ENCODE measurements at regions not wholly inside any gene's neighbourhood (a gene's known extent, or its start where the extent isn't known, plus 50 kb on each side); places are given as distances from the start of the nearest gene placed in this dataset.
"Not testable (repeated sequence)": the region's sequence is repeated elsewhere in the genome, so short reads cannot be mapped to it uniquely, and the experiment has no call there.

DNA sequence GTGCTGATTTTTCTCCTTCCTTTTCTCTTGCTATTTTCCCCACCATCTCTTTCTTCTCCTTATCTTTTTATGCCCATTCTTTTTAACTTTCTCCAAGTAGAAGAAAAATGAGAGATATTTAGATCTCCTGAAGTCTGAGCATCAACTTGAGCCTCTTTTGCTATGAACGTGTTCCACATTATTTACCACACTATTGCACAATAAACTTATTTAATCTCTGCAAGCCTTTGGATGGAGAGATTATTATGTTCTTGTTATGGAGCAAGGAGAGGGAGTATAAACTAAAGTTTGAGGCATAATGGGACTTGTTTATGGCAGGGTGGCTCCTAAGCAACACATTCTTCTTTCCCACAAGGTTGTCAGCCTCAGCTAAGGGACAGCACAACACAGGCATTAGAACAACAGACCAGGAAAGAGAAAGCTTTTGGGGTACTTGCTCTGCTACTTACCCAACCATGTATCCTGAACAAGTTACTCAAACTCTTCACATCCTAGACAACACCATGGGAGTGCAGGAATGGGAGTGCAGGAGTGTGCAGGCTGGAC, 365.5 kb upstream of the BOD1L1 start:
- TF ChIP-seq, protein P1, sequence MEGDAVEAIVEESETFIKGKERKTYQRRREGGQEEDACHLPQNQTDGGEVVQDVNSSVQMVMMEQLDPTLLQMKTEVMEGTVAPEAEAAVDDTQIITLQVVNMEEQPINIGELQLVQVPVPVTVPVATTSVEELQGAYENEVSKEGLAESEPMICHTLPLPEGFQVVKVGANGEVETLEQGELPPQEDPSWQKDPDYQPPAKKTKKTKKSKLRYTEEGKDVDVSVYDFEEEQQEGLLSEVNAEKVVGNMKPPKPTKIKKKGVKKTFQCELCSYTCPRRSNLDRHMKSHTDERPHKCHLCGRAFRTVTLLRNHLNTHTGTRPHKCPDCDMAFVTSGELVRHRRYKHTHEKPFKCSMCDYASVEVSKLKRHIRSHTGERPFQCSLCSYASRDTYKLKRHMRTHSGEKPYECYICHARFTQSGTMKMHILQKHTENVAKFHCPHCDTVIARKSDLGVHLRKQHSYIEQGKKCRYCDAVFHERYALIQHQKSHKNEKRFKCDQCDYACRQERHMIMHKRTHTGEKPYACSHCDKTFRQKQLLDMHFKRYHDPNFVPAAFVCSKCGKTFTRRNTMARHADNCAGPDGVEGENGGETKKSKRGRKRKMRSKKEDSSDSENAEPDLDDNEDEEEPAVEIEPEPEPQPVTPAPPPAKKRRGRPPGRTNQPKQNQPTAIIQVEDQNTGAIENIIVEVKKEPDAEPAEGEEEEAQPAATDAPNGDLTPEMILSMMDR (IDR thresholded peaks at IDR 0.05; ENCODE audit: partially characterized antibody, unreplicated experiment): no peak
- H3K36me3 Mint-ChIP-seq (ENCODE audit: unreplicated experiment): no peaks in the 10 kb centered on the region
- no peak overlapping the region for H3K4me3 Mint-ChIP-seq (ENCODE audit: unreplicated experiment)
- no peaks in the 10 kb centered on the region for H3K27me3 Mint-ChIP-seq (ENCODE audit: unreplicated experiment)
- no peak overlapping the region for H3K27ac Mint-ChIP-seq (ENCODE audit: unreplicated experiment)
- peaks cover 13% of the 10 kb centered on the region for H3K4me1 Mint-ChIP-seq (ENCODE audit: low read depth, unreplicated experiment)
- no peak for DNase-seq
- no peaks in the 10 kb centered on the region for H3K9me3 Mint-ChIP-seq (ENCODE audit: unreplicated experiment)

DNA sequence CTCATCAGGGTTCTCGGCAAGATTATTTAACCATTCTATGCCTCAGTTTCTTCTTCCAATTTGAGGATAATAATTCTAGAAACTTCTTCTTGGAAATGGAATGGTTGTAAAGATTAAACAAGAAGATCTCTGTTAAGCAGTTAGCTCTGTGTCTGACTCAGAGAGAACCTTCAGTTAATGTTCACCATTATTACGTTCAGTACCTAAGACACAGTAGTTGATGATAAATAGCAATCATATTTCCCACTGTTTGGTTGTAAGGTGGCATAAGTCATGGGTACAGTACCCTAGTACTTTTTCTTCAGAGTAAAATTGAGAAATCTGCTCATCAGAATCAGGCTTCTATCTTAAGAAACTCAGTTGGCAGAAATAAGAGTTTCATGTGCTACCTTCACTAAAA, 366.5 kb upstream of the BOD1L1 start:
- Mint-ChIP-seq H3K27me3 (ENCODE audit: unreplicated experiment) (no peaks in the 10 kb centered on the region), H3K9me3 (ENCODE audit: unreplicated experiment) (no peaks in the 10 kb centered on the region), H3K27ac (ENCODE audit: unreplicated experiment) (no peak overlapping the region), H3K36me3 (ENCODE audit: unreplicated experiment) (no peaks in the 10 kb centered on the region), H3K4me3 (ENCODE audit: unreplicated experiment) (no peak overlapping the region), H3K4me1 (ENCODE audit: low read depth, unreplicated experiment) (peaks cover 11% of the 10 kb centered on the region)
- no peak for DNase-seq
- TF ChIP-seq, protein P1 (IDR thresholded peaks at IDR 0.05; ENCODE audit: partially characterized antibody, unreplicated experiment): no peak

DNA sequence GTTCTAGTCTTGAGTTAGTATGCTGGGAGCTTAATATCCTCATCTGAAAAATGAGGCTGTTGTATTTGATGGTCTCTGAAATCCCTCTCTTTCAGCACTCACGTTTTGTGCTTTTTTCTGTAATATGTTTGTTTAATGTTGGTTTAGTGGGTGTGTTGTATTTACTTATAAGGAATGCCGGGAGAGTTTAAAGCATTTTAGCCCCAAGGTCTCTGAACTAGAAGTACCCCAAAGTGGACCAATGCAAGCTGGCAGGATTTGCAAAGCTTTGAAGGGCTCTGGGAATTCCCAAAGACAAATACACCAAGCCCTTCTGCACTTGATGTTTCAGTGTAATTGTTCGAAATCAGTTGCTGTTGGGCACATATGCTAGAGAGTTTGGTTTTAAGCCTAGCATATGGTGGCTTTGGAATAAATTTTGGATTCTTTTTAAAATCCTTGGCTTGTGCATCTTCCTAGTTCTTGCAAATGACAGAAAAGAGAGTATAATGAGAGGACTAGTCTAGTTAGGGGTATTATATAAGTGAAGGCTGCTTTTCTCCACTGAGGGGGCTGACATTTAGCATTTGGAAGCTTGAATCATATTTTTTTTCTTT, 371.4 kb upstream of the BOD1L1 start:
- H3K27ac Mint-ChIP-seq (ENCODE audit: unreplicated experiment): no peak overlapping the region
- H3K36me3 Mint-ChIP-seq (ENCODE audit: unreplicated experiment): peaks cover 18% of the 10 kb centered on the region
- H3K4me1 Mint-ChIP-seq (ENCODE audit: low read depth, unreplicated experiment): no peaks in the 10 kb centered on the region
- H3K27me3 Mint-ChIP-seq (ENCODE audit: unreplicated experiment): no peaks in the 10 kb centered on the region
- peaks cover 1% of the 10 kb centered on the region for H3K9me3 Mint-ChIP-seq (ENCODE audit: unreplicated experiment)
- TF ChIP-seq, protein P1 (IDR thresholded peaks at IDR 0.05; ENCODE audit: partially characterized antibody, unreplicated experiment): no peak
- H3K4me3 Mint-ChIP-seq (ENCODE audit: unreplicated experiment): no peak overlapping the region
- no peak for DNase-seq

DNA sequence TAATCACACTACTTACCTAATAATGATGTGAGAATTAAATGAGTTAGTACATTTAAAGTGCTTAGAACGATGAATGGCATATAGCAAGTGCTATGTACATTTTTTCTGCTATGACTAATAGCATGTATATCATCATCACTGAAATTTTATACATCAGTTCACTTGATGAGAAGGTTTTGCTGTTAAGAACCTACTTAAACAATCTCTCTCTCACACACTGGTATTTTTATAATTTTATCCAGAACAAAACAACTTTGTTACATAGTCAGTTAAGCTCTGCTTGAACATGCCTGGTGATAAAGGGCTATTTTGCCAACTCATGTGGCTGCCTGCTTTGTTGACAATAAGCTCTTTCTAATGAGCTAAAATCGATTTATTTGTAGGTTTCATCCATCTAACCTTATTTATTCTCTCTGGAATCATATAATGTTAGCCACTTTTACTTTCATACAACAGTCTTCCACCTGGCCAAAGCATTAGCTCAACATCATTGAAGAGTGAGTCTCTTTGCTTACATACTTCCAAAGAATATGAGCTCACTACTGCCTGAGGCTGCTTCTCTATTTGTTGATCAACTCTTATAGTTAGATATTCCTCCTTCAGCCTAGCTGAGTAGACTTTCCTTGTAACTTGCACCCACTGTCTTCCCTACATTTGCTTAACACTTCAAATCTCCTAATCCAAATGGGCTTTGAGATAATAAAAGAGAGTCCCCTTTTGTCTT, 372.7 kb upstream of the BOD1L1 start:
- Mint-ChIP-seq H3K36me3 (ENCODE audit: unreplicated experiment) (peaks cover 18% of the 10 kb centered on the region), H3K27ac (ENCODE audit: unreplicated experiment) (no peak overlapping the region), H3K4me3 (ENCODE audit: unreplicated experiment) (no peak overlapping the region), H3K9me3 (ENCODE audit: unreplicated experiment) (peaks cover 1% of the 10 kb centered on the region), H3K27me3 (ENCODE audit: unreplicated experiment) (no peaks in the 10 kb centered on the region), H3K4me1 (ENCODE audit: low read depth, unreplicated experiment) (no peaks in the 10 kb centered on the region)
- no peak for DNase-seq
- TF ChIP-seq, protein P1 (IDR thresholded peaks at IDR 0.05; ENCODE audit: partially characterized antibody, unreplicated experiment): no peak

DNA sequence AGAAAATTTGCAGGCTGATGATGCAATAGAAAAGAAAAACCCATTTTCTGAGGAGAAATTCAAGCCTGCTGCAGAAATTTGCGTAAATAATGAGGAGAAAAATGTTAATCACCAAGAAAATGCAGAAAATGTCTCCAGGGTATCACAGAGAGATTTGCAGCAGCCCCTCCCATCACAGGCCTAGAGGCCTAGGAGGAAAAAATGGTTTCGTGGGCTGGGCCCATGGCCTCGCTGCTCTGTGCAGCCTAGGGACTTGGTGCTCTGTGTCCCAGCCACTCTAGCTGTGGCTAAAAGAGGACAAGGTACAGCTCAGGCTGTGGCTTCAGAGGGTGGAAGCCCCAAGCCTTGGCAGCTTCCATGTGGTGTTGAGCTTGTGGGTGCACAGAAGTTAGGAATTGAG, 374.8 kb upstream of the BOD1L1 start:
- not testable (repeated sequence) for DNase-seq; H3K27me3 Mint-ChIP-seq (ENCODE audit: unreplicated experiment); H3K9me3 Mint-ChIP-seq (ENCODE audit: unreplicated experiment); H3K4me1 Mint-ChIP-seq (ENCODE audit: low read depth, unreplicated experiment); H3K27ac Mint-ChIP-seq (ENCODE audit: unreplicated experiment); H3K4me3 Mint-ChIP-seq (ENCODE audit: unreplicated experiment)
- peaks cover 18% of the 10 kb centered on the region for H3K36me3 Mint-ChIP-seq (ENCODE audit: unreplicated experiment)

All from glutamatergic neuron (in vitro differentiated cells).